Panc1 (cell line): ENCODE measurements at regions not wholly inside any gene's neighbourhood (a gene's known extent, or its start where the extent isn't known, plus 50 kb on each side); places are given as distances from the start of the nearest gene placed in this dataset.

Experiments
- CTCF ChIP-seq: fragments of 450-650 bp; IDR thresholded peaks from 2 replicates; pipeline ENCODE4 v1.5.1; 2017; ENCODE audit warnings: mild to moderate bottlenecking
- POLR2AphosphoS5 ChIP-seq: IDR thresholded peaks from 2 replicates; pipeline ENCODE4 v1.6.1; 2012; ENCODE audit warnings: mild to moderate bottlenecking, low read depth, low read length, moderate library complexity
- TCF7L2 ChIP-seq: IDR thresholded peaks from 2 replicates; pipeline ENCODE4 v1.6.1; 2011; ENCODE audit warnings: mild to moderate bottlenecking, low read depth, low read length, inconsistent platforms

DNA sequence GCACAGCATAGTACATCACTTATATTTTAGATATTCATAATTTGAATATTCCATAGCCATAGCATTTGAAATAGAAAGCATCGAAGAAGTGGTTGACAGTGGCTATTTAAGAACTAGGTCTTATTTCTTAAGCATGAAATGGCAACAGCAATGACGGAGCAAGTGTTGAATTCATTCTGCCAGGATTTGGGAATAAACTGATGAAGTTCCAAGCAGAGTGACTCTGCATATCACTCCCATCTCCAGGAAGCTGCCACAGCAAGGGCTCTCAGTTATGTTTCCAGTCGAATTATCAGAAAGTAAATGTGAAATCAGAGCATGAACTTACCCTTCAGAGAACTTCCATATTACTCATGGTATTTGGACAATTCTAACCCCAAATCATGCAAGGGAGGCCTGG is 208.1 kb downstream of the IKZF2 start:
- TF ChIP-seq POLR2AphosphoS5 (no peak), CTCF (no peak), TCF7L2 (no peak)
